ENCODE measurements at regions not wholly inside any gene's neighbourhood (a gene's known extent, or its start where the extent isn't known, plus 50 kb on each side); places are given as distances from the start of the nearest gene placed in this dataset.
A peak's percentile ranks its signal among the peaks of the same experiment; 100 is the strongest.

DNA sequence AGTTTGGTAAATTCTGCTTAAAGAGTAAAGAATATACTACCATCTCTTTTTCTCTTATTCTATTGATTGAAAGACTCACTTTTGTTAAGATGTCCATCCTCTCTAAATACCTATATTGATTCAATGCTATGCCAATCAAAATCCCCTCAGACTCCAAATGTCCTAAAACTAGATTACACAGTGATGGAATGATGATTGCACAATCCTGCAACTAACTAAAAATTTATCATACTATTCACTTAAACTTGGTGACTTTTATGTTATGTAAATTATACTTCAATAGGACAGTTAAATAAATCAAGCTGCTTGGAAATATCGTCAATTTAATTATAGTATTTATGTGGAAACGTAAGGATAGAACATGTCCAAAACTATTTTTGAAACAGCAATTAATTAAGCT, 2765.1 kb upstream of the PCDH20 start:
- no peaks in the 10 kb centered on the region for H3K79me1 ChIP-seq (ENCODE audit: low read depth in 1 of 2, low read length in 2 of 2)
- no peaks in the 10 kb centered on the region for H4K20me1 ChIP-seq (ENCODE audit: insufficient read depth, low read length)
- no CpG with 5 or more reads among the region's 2 CpGs for WGBS, 2 experiments (ENCODE audit: extremely low coverage in 2 of 2, insufficient read length in 1 of 2)
- no peak overlapping the region for H3K18ac ChIP-seq (ENCODE audit: low read depth, low read length)
- no peak overlapping the region for H2AFZ ChIP-seq (replicated peaks; ENCODE audit: low read length, poor library complexity)
- H3K9me1 ChIP-seq (ENCODE audit: insufficient read depth, low read length) = no peaks in the 10 kb centered on the region
- H4K5ac ChIP-seq (ENCODE audit: low read depth, low read length) = no peak overlapping the region
- CTCF ChIA-PET = no interaction called here
- no peak overlapping the region for H4K91ac ChIP-seq (ENCODE audit: insufficient read depth, low read depth, low read length)
- no peak overlapping the region for H4K8ac ChIP-seq (ENCODE audit: low read depth in 2 of 2, low read length in 2 of 2)
- H3K27ac ChIP-seq (ENCODE audit: insufficient read depth, low read length) = no peak overlapping the region
- TF ChIP-seq CEBPB (IDR thresholded peaks at IDR 0.05; ENCODE audit: low read depth, low read length) (peak; percentile 88), RFX5 (IDR thresholded peaks at IDR 0.05; ENCODE audit: low read depth, low read length) (no peak)
- H3K56ac ChIP-seq (ENCODE audit: extremely low read depth, insufficient read depth, low read length) = no peak overlapping the region
- no peak overlapping the region for H3K14ac ChIP-seq (replicated peaks; ENCODE audit: low read depth, low read length)
- no peaks in the 10 kb centered on the region for H3K36me3 ChIP-seq (ENCODE audit: control insufficient read depth, insufficient read depth, low read length)
- no TSS peak for BruUV-seq (replicated peaks)
- no peak overlapping the region for H2BK15ac ChIP-seq (ENCODE audit: low read depth, low read length)
- H2BK20ac ChIP-seq (ENCODE audit: low read depth, low read length) = no peak overlapping the region
- H3K4me1 ChIP-seq (ENCODE audit: control insufficient read depth, insufficient read depth, low read length) = no peaks in the 10 kb centered on the region
- no peaks in the 10 kb centered on the region for H3K9me3 ChIP-seq (ENCODE audit: control insufficient read depth, insufficient read depth, low read length)
- H2BK120ac ChIP-seq (ENCODE audit: low read depth, low read length) = no peak overlapping the region
- no peak overlapping the region for H3K4ac ChIP-seq (ENCODE audit: low read depth, low read length)
- H2AK5ac ChIP-seq (ENCODE audit: low read depth, low read length) = no peak overlapping the region
- H3K4me3 ChIP-seq (ENCODE audit: insufficient read depth, low read depth, low read length) = no peak overlapping the region
- no peak for DNase-seq
- no peak overlapping the region for H3K9ac ChIP-seq (ENCODE audit: low read depth, low read length)
- no peak overlapping the region for H2AK9ac ChIP-seq (replicated peaks; ENCODE audit: low read depth, low read length, poor library complexity)
- dilution Hi-C loops (cut with HindIII; ENCODE audit: low sequenced_read_pairs, unreplicated experiment) = no loop called here
- H3K4me2 ChIP-seq (ENCODE audit: low read depth, low read length) = no peak overlapping the region
- H2BK5ac ChIP-seq (ENCODE audit: low read depth, low read length, poor library complexity, severe bottlenecking) = no peak overlapping the region
- no peak overlapping the region for H3K23ac ChIP-seq (ENCODE audit: low read depth, low read length)
- no peaks in the 10 kb centered on the region for H3K27me3 ChIP-seq (ENCODE audit: control insufficient read depth, insufficient read depth, low read length)
- in situ Hi-C loops (cut with MboI; ENCODE audit: low sequenced_read_pairs) = no loop called here
- POLR2A ChIA-PET (ENCODE audit: unreplicated experiment) = no interaction called here
- no peak for ATAC-seq (ENCODE audit: low read depth)
- intact Hi-C loops (cut with micrococcal nuclease) = loop anchor here (10.0 kb wide), 1 partner anchor 174 kb away; no protein-coding TSS in a partner anchor
